ENCODE measurements at regions not wholly inside any gene's neighbourhood (a gene's known extent, or its start where the extent isn't known, plus 50 kb on each side); places are given as distances from the start of the nearest gene placed in this dataset.

GRCh38 chr7:67377939-67378862 lies 381.6 kb downstream of the TYW1 start:
- no peak for TF ChIP-seq POLR2A (IDR thresholded peaks at IDR 0.05)
- no peak for TF ChIP-seq POLR2AphosphoS5 (IDR thresholded peaks at IDR 0.05)
